K562 (cell line): ENCODE measurements at regions not wholly inside any gene's neighbourhood (a gene's known extent, or its start where the extent isn't known, plus 50 kb on each side); places are given as distances from the start of the nearest gene placed in this dataset.

Source experiments
- ATAC-seq: fragments of 200-7000 bp; cut with Tn5 transposase; 3 replicates; pipeline ENCODE4 v1.9.1; 2020; ENCODE audit warnings: moderate library complexity
- BruUV-seq: library from RNA; stranded (reverse); fragments of 400-500 nt; replicated peaks from 2 replicates; lab custom pipeline; 2021; lab: Mats Ljungman, UMichigan
- CTCF ChIA-PET: fragments of 300-600 bp; formaldehyde crosslinking; extraction: SDS; loops from one replicate; lab custom pipeline; 2021; ENCODE audit warnings: low intra/inter-chr PET ratio; lab: Yijun Ruan, JAX
- POLR2A ChIA-PET: fragments of 300-600, 350-650 bp; sonication (Branson Sonifier 250); formaldehyde crosslinking; extraction: SDS; loops from one replicate; lab custom pipeline; 2021; ENCODE audit warnings: antibody characterized with exemption, inconsistent platforms; lab: Yijun Ruan, JAX
- DNase-seq, 4 experiments: peaks; one replicate each; pipeline versions ENCODE4 v3.0.0 to v3.0.0-alpha.2; 2011 to 2018; ENCODE audit warnings: low spot score in 3 of 4, mixed read lengths in 3 of 4; ENCODE audit errors: extremely low read depth in 1 of 4
- FAIRE-seq: peaks from 2 replicates; lab custom pipeline; 2011; peaks lifted over from hg19 to GRCh38; lab: Jason Lieb, UNC
- H2AFZ ChIP-seq: 2 replicates; pipeline ENCODE4 v1.6.0; 2011; ENCODE audit warnings: low read depth, low read length, control low read depth, inconsistent platforms
- H3K27ac ChIP-seq: fragments of 200-600 bp; 3 replicates; pipeline ENCODE4 v1.8.0; 2011; ENCODE audit warnings: low read depth, mild to moderate bottlenecking, control low read depth, inconsistent platforms, low read length, moderate library complexity, mixed read lengths; ENCODE audit errors: extremely low read depth
- H3K27me3 ChIP-seq, 2 experiments: fragments of 300-600 bp in 1 of 2; 2 replicates in 1 of 2; 3 replicates in 1 of 2; pipeline versions ENCODE4 v1.6.0 to v1.8.0; 2011; ENCODE audit warnings: inconsistent platforms in 2 of 2, low read length in 2 of 2, mild to moderate bottlenecking in 1 of 2, mixed read lengths in 1 of 2, moderate library complexity in 1 of 2; ENCODE audit not compliant: control insufficient read depth in 2 of 2, insufficient read depth in 2 of 2
- H3K36me3 ChIP-seq: fragments of 300-600 bp; 3 replicates; pipeline ENCODE4 v1.8.0; 2011; ENCODE audit warnings: mild to moderate bottlenecking, low read length, inconsistent platforms; ENCODE audit not compliant: control insufficient read depth, insufficient read depth
- H3K4me1 ChIP-seq, 2 experiments: fragments of 200-600 bp in 1 of 2; replicated peaks in 1 of 2; 2 replicates in 1 of 2; 3 replicates in 1 of 2; pipeline versions ENCODE4 v1.5.1 to v1.8.0; 2011; ENCODE audit warnings: inconsistent platforms in 2 of 2, low read length in 2 of 2, mild to moderate bottlenecking in 1 of 2, mixed read lengths in 1 of 2, moderate library complexity in 1 of 2; ENCODE audit not compliant: control insufficient read depth in 2 of 2, insufficient read depth in 2 of 2
- H3K4me2 ChIP-seq: 2 replicates; pipeline ENCODE4 v1.6.1; 2011; ENCODE audit warnings: low read length, control low read depth, inconsistent platforms, mixed read lengths; ENCODE audit not compliant: insufficient read depth
- H3K4me3 ChIP-seq: fragments of 200-600 bp; sonication (generic), shearing (Covaris generic); 2 replicates; pipeline ENCODE4 v1.5.1; 2016; ENCODE audit warnings: control low read depth, inconsistent platforms
- H3K79me2 ChIP-seq: fragments of 200-600 bp; 3 replicates; pipeline ENCODE4 v1.8.0; 2011; ENCODE audit warnings: low read length, inconsistent platforms; ENCODE audit not compliant: control insufficient read depth, insufficient read depth
- H3K9ac ChIP-seq, 2 experiments: 2 replicates each; pipeline versions ENCODE4 v1.6.0 to v1.6.1; 2011; ENCODE audit warnings: low read depth in 2 of 2, low read length in 2 of 2, control low read depth in 1 of 2, inconsistent platforms in 1 of 2, mild to moderate bottlenecking in 1 of 2, mixed read lengths in 1 of 2; ENCODE audit not compliant: insufficient read depth in 1 of 2
- H3K9me1 ChIP-seq: one replicate; pipeline ENCODE4 v1.6.0; 2011; ENCODE audit warnings: inconsistent platforms, mild to moderate bottlenecking, low read length, moderate library complexity; ENCODE audit not compliant: control insufficient read depth, insufficient read depth
- H3K9me3 ChIP-seq: replicated peaks from 2 replicates; pipeline ENCODE4 v1.5.1; 2011; ENCODE audit warnings: low read depth, low read length, inconsistent platforms; ENCODE audit not compliant: control insufficient read depth, insufficient read depth
- H4K20me1 ChIP-seq: replicated peaks from 2 replicates; pipeline ENCODE4 v1.6.1; 2011; ENCODE audit warnings: low read length, inconsistent platforms, mixed read lengths; ENCODE audit not compliant: control insufficient read depth, insufficient read depth
- CEBPZ ChIP-seq: fragments of 150-350 bp; IDR thresholded peaks from 2 replicates; pipeline ENCODE4 v1.6.1; 2014; ENCODE audit warnings: low read depth, mild to moderate bottlenecking, low read length, borderline replicate concordance
- SIRT6 ChIP-seq: IDR thresholded peaks from one replicate; pipeline ENCODE4 v1.6.1; 2012; ENCODE audit warnings: low read depth, mild to moderate bottlenecking, control low read depth, inconsistent platforms, low read length, moderate library complexity
- ZNF644 ChIP-seq: fragments of 200-800 bp; sonication (Bioruptor generic); IDR thresholded peaks from 2 replicates; pipeline ENCODE4 v1.6.1; 2016; ENCODE audit warnings: low read depth, missing genetic modification characterization, missing compliant biosample characterization
- WGBS: fragments of 100-300 bp; shearing (Covaris generic); methylation state at CpG from one replicate; pipeline ENCODE4 v1.1.6; 2016; ENCODE audit warnings: low coverage, mixed read lengths; ENCODE audit not compliant: insufficient coverage; ENCODE audit errors: missing lambda C conversion rate; 5-methylcytosine and 5-hydroxymethylcytosine counted together
- in situ Hi-C: fragments of 300-500 bp; cut with MboI; formaldehyde crosslinking; loops from 4 replicates; pipeline ENCODE4 v1.15.0; 2018; ENCODE audit warnings: inconsistent platforms, mixed read lengths
- intact Hi-C: fragments of 100-400 bp; cut with micrococcal nuclease; formaldehyde crosslinking; loops from 2 replicates; pipeline ENCODE4 v1.14.2; 2022
- TF ChIP-seq, protein P1 (sequence below): sonication (generic); formaldehyde crosslinking; IDR thresholded peaks from 2 replicates; pipeline ENCODE4 v1.8.1; 2023; ENCODE audit warnings: mild to moderate bottlenecking, missing genetic modification reagents, moderate library complexity

DNA sequence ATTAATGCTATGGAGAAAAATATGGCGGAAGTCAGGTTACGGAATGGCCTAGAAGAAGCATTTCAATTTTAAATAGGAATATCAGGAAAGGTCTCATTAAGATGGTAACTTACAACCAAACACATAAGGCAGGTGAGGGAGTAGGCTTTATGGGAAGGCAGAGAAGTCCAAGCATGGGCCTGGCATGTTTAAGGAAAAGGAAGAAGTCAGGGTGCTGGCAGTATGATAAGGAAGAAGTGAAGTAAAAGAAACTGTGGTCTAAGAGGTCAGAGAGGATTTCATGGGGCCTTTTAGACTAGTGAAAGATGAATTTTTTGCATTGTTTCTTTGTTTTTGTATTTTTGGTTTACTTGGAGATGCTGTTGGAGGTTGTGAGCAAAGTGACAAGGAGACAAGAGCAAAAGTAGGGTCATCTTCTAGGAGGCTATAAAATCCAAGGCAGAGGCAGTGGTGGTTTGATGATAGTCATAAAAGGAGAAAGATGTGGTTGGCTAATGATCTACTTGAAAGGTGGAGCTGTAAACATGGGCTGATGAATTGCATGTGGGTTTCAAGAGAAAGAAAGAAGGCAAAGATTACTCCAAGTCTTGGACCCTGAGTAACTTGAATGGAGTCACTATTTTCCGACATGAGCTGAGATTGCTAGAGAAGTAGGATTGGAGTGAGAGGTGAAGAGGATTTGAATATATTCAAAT is 354.3 kb downstream of the GPD2 start:
- ATAC-seq (no peak), DNase-seq (no peak), FAIRE-seq (no peak)
- Histone ChIP-seq H3K4me2 (no peak overlapping the region), H3K27ac (no peak overlapping the region), H3K27me3 (no peaks in the 10 kb centered on the region), H4K20me1 (no peaks in the 10 kb centered on the region), H3K9me3 (no peaks in the 10 kb centered on the region), H3K36me3 (no peaks in the 10 kb centered on the region), H2AFZ (no peak overlapping the region), H3K79me2 (no peaks in the 10 kb centered on the region), H3K4me1 (no peaks in the 10 kb centered on the region), H3K4me3 (no peak overlapping the region), H3K9me1 (no peaks in the 10 kb centered on the region), H3K9ac (no peak overlapping the region)
- intact Hi-C loops (no loop called here), in situ Hi-C loops (no loop called here)
- 36% methylated on average over 3 of the region's 3 CpGs for WGBS
- CTCF ChIA-PET = no interaction called here
- no TSS peak for BruUV-seq
- TF ChIP-seq SIRT6 (no peak), ZNF644 (tag) (no peak), CEBPZ (no peak)
- TF ChIP-seq, protein P1, sequence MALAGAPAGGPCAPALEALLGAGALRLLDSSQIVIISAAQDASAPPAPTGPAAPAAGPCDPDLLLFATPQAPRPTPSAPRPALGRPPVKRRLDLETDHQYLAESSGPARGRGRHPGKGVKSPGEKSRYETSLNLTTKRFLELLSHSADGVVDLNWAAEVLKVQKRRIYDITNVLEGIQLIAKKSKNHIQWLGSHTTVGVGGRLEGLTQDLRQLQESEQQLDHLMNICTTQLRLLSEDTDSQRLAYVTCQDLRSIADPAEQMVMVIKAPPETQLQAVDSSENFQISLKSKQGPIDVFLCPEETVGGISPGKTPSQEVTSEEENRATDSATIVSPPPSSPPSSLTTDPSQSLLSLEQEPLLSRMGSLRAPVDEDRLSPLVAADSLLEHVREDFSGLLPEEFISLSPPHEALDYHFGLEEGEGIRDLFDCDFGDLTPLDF (CRISPR knock-in tag) = no peak
- POLR2A ChIA-PET = no interaction called here
